PC-9 (cell line): ENCODE measurements at regions not wholly inside any gene's neighbourhood (a gene's known extent, or its start where the extent isn't known, plus 50 kb on each side); places are given as distances from the start of the nearest gene placed in this dataset.

Experiments used
- EZH2 ChIP-seq: fragments of 200-600 bp; sonication (generic); IDR thresholded peaks from 2 replicates; pipeline ENCODE4 v1.8.0; 2017; ENCODE audit warnings: antibody characterized with exemption, low read depth
- TF ChIP-seq, protein P1 (sequence below): fragments of 200-600 bp; sonication (generic); conservative IDR thresholded peaks from 2 replicates; pipeline ENCODE4 v1.6.1; 2017; ENCODE audit warnings: mixed run types, antibody characterized with exemption, mild to moderate bottlenecking, moderate library complexity

DNA sequence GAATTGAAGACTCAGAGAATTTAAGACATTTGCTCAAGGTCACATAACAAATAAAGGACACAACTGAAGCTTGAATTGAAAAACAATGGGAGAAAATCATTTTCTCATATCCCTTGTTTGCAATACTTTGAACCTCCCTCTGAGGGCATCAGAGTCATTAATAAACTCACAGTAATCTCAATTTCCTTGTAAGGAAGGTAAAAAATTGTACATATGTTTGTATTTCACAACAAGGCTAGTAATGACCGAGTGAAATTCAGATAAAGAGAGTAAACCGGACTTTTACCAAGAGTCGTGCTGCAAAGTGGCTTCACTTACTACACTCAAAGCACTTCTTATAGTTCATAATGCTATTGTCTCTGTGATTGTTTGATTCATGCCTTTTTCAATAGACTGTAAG lies 665.0 kb downstream of the NR2F1-AS1 start:
- TF ChIP-seq, protein P1, sequence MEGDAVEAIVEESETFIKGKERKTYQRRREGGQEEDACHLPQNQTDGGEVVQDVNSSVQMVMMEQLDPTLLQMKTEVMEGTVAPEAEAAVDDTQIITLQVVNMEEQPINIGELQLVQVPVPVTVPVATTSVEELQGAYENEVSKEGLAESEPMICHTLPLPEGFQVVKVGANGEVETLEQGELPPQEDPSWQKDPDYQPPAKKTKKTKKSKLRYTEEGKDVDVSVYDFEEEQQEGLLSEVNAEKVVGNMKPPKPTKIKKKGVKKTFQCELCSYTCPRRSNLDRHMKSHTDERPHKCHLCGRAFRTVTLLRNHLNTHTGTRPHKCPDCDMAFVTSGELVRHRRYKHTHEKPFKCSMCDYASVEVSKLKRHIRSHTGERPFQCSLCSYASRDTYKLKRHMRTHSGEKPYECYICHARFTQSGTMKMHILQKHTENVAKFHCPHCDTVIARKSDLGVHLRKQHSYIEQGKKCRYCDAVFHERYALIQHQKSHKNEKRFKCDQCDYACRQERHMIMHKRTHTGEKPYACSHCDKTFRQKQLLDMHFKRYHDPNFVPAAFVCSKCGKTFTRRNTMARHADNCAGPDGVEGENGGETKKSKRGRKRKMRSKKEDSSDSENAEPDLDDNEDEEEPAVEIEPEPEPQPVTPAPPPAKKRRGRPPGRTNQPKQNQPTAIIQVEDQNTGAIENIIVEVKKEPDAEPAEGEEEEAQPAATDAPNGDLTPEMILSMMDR = no peak; the same call in 1 of the 2 replicates
- no peak for TF ChIP-seq EZH2
